ENCODE measurements at regions not wholly inside any gene's neighbourhood (a gene's known extent, or its start where the extent isn't known, plus 50 kb on each side); places are given as distances from the start of the nearest gene placed in this dataset.

DNA sequence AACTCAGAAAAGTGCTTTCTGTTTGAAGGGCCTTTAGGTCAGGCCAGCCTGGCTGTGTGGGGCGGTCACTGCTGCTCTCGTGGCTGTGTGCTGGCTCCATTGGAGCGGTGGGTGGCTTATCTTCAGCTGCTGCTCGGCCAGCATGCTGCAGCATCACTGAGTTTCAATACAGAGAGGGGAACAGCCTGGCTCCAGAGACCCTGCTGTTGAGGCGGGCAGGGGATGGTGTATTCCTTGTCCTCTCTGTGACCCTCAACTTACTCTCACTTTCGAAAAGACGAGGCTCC is 248.5 kb upstream of the ONECUT1 start:
- DNase-seq (ENCODE audit: low read depth, low spot score) = no peak
- TF ChIP-seq, protein P1, sequence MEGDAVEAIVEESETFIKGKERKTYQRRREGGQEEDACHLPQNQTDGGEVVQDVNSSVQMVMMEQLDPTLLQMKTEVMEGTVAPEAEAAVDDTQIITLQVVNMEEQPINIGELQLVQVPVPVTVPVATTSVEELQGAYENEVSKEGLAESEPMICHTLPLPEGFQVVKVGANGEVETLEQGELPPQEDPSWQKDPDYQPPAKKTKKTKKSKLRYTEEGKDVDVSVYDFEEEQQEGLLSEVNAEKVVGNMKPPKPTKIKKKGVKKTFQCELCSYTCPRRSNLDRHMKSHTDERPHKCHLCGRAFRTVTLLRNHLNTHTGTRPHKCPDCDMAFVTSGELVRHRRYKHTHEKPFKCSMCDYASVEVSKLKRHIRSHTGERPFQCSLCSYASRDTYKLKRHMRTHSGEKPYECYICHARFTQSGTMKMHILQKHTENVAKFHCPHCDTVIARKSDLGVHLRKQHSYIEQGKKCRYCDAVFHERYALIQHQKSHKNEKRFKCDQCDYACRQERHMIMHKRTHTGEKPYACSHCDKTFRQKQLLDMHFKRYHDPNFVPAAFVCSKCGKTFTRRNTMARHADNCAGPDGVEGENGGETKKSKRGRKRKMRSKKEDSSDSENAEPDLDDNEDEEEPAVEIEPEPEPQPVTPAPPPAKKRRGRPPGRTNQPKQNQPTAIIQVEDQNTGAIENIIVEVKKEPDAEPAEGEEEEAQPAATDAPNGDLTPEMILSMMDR (IDR thresholded peaks at IDR 0.05; ENCODE audit: low read depth, low read length) = no peak
- in situ Hi-C loops (cut with HindIII; ENCODE audit: low sequenced_read_pairs) = no loop called here
- no peak overlapping the region for H3K4me3 ChIP-seq (ENCODE audit: low read depth, low read length)

DNA sequence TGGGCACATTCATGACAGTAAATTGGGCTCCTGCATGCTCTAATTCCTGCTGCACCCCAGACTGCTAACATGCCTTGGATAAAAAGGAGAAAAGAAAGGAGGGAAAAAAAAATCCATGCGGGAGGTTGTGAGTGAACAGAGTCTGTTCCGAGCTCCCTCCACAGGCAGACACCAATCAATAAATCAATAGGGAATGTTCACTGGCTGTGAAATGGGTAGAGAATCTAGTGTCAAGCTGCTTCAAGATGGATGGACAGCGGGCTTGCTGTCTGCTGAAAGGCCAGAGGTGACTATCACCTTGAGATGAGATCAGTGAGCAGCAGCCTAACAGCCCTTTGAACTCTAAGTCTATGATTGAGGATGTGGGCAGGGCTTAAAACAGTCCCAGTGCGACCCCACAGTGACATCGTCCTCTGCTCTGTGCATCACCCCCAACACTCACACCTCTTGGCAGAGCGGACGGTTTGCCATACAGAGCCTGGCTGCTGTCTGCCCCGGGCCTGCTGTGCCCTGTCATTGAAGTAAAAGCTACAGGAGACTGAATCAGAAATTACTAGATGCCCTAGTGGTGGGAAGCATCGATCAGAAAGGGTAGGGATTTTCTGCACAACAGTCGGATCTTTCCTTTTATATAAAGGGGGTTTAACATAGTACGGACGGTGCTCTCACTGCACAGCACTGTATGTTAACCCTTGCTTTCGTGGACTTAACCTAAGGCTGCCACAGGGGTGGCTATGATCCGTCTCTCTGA is 247.9 kb upstream of the ONECUT1 start:
- in situ Hi-C loops (cut with HindIII; ENCODE audit: low sequenced_read_pairs) = no loop called here
- H3K4me3 ChIP-seq (ENCODE audit: low read depth, low read length) = no peak overlapping the region
- no peak for DNase-seq (ENCODE audit: low read depth, low spot score)
- TF ChIP-seq, protein P1 (IDR thresholded peaks at IDR 0.05; ENCODE audit: low read depth, low read length) = no peak

DNA sequence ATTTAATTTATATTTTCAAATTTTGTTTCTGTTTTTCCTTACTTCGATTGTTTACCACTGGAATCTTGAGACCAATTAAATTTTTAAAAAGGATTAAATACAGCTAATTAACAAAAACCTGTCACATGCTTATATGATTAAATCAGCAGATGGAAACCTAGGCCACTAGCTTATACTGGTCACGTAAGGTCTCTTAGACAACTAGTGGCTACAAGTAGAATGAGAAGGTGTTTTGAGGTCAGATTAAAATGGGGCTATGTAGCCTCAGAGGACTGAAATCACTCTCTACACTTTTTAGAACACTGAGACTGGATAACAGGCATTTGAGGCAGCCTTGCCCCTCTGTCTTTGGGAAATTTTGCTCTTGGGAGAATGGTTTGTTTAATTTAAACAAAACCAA is 246.5 kb upstream of the ONECUT1 start:
- TF ChIP-seq, protein P1 (IDR thresholded peaks at IDR 0.05; ENCODE audit: low read depth, low read length) = no peak
- DNase-seq (ENCODE audit: low read depth, low spot score) = no peak
- in situ Hi-C loops (cut with HindIII; ENCODE audit: low sequenced_read_pairs) = no loop called here
- no peak overlapping the region for H3K4me3 ChIP-seq (ENCODE audit: low read depth, low read length)

DNA sequence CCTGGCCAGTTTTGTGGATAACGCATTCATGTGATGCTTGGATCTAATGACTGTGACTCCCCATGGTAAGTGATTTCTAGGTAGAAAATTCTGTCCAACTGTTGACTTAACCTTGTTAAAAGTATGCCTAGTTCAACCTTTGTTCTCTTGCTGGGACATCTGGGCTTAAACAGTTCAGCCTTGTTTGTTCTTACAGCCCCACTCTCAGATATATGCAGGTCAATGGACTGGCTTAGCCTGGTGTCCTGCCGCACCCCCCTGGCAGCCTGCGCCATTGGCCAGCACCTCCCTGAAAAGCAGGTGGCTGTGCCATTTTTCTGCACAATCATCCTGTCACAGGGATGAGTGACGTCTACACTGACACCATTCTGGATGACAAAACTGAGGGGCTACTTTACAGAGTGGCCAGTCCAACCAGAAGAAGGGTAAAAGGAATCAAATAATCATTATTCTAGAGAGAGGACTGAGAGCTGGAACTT is 244.7 kb upstream of the ONECUT1 start:
- in situ Hi-C loops (cut with HindIII; ENCODE audit: low sequenced_read_pairs) = no loop called here
- TF ChIP-seq, protein P1 (IDR thresholded peaks at IDR 0.05; ENCODE audit: low read depth, low read length) = no peak
- H3K4me3 ChIP-seq (ENCODE audit: low read depth, low read length) = no peak overlapping the region
- no peak for DNase-seq (ENCODE audit: low read depth, low spot score)

DNA sequence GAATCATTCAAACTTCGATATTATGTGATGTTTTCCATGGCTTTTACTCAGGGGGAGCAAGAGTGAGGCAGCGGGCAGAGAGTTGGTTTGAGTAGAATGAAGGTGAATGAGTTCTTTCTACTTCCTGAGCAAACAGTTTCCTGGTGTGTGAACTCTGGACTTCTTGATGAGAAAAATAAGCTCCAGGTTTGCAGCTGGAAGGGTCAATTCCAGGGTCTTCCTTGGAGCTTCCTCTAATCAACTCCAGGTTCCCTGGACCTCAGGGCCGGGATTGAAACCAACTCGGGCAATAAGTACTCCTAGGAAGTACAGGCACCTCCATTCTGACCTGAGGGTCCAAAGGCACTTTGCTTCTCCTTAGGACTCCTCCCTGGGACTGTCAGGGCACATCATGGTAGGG is 243.6 kb upstream of the ONECUT1 start:
- TF ChIP-seq, protein P1 (IDR thresholded peaks at IDR 0.05; ENCODE audit: low read depth, low read length) = no peak
- in situ Hi-C loops (cut with HindIII; ENCODE audit: low sequenced_read_pairs) = no loop called here
- DNase-seq (ENCODE audit: low read depth, low spot score) = no peak
- no peak overlapping the region for H3K4me3 ChIP-seq (ENCODE audit: low read depth, low read length)

DNA sequence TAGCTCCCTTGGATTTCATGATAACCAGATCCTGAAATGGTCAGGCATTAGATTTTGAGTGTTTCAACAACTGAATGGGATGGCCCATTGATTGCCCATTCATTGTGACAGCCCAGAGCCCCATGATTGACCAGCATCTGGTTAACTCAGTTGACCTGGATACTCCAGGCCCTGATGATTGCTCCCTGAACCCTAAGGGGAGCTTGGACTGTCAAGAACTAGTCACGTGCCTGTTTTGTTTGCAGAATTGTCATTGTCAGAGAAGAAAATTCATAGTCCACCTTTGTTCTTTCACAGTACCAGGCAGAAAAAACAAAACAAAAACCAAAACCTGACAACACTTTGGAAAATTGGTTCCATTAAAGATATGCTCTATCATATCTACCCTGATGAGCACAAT is 241.3 kb upstream of the ONECUT1 start:
- in situ Hi-C loops (cut with HindIII; ENCODE audit: low sequenced_read_pairs) = no loop called here
- TF ChIP-seq, protein P1 (IDR thresholded peaks at IDR 0.05; ENCODE audit: low read depth, low read length) = no peak
- H3K4me3 ChIP-seq (ENCODE audit: low read depth, low read length) = no peak overlapping the region
- DNase-seq (ENCODE audit: low read depth, low spot score) = no peak

Data from astrocyte of the spinal cord (primary cell).